ENCODE measurements at regions not wholly inside any gene's neighbourhood (a gene's known extent, or its start where the extent isn't known, plus 50 kb on each side); places are given as distances from the start of the nearest gene placed in this dataset.

DNA sequence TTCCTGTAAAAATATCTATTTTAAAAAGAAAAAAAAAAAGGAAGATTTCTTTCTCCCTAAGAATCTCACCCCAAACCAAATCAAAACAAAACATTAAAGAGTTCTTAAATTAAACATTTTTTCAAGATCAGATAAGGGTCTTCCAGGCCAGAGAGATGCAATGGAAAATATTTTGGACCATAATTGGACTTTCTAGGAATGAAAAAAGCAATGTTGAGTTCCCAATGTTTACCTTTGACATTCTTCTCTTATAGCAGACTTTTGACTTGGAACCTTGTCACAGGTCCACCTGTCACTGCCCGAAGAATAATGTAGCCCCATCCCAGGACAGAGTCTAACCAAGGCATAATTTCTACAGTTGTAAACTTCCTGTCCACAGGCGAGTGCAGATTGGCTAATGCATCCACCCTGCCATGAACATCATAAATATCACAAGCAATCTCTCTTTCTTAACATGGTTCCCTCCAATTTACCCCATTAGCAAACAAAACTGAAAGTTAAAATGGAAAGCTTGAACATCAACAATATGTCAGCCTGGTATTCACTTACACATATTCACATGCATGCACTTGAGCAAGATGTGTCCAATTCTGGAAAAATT lies 121.7 kb upstream of the ZNF366 start:
- DNase-seq (ENCODE audit: low read depth in 1 of 2, low spot score in 1 of 2), result no peak
- Histone ChIP-seq H3K9me3 (ENCODE audit: low read depth) (no peaks in the 10 kb centered on the region), H3K27me3 (no peaks in the 10 kb centered on the region), H3K36me3 (no peaks in the 10 kb centered on the region), H3K4me3 (no peak overlapping the region), H3K4me1 (ENCODE audit: low read depth) (peaks cover 11% of the 10 kb centered on the region), H3K27ac (no peak overlapping the region)
- TF ChIP-seq, protein P1, sequence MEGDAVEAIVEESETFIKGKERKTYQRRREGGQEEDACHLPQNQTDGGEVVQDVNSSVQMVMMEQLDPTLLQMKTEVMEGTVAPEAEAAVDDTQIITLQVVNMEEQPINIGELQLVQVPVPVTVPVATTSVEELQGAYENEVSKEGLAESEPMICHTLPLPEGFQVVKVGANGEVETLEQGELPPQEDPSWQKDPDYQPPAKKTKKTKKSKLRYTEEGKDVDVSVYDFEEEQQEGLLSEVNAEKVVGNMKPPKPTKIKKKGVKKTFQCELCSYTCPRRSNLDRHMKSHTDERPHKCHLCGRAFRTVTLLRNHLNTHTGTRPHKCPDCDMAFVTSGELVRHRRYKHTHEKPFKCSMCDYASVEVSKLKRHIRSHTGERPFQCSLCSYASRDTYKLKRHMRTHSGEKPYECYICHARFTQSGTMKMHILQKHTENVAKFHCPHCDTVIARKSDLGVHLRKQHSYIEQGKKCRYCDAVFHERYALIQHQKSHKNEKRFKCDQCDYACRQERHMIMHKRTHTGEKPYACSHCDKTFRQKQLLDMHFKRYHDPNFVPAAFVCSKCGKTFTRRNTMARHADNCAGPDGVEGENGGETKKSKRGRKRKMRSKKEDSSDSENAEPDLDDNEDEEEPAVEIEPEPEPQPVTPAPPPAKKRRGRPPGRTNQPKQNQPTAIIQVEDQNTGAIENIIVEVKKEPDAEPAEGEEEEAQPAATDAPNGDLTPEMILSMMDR (IDR thresholded peaks at IDR 0.05; ENCODE audit: low read depth, low read length), result no peak

DNA sequence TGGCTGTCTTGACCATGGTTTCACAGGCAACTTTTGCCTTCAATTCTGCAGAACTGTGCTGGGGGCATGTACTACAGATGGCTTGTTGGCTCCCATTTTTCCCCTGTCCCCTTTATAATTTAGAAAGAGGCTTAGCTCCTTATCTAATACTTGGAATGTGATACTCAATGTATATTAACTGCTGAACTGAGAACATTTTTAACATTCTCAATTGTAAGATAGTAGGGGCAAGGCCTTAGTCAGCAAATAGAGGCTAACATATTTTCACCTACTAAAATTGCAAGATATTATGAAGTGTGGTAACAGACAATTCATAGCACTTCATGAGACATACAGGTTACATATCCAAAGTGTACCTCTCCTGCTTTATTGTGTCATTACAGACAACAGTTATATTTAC lies 118.1 kb upstream of the ZNF366 start:
- Histone ChIP-seq H3K9me3 (ENCODE audit: low read depth) (no peaks in the 10 kb centered on the region), H3K27ac (no peak overlapping the region), H3K27me3 (no peaks in the 10 kb centered on the region), H3K4me3 (no peak overlapping the region), H3K36me3 (no peaks in the 10 kb centered on the region), H3K4me1 (ENCODE audit: low read depth) (peaks cover 9% of the 10 kb centered on the region)
- peak in 1 of 2 donors; percentile 34 for DNase-seq (ENCODE audit: low read depth in 1 of 2, low spot score in 1 of 2)
- TF ChIP-seq, protein P1 (IDR thresholded peaks at IDR 0.05; ENCODE audit: low read depth, low read length), result no peak

DNA sequence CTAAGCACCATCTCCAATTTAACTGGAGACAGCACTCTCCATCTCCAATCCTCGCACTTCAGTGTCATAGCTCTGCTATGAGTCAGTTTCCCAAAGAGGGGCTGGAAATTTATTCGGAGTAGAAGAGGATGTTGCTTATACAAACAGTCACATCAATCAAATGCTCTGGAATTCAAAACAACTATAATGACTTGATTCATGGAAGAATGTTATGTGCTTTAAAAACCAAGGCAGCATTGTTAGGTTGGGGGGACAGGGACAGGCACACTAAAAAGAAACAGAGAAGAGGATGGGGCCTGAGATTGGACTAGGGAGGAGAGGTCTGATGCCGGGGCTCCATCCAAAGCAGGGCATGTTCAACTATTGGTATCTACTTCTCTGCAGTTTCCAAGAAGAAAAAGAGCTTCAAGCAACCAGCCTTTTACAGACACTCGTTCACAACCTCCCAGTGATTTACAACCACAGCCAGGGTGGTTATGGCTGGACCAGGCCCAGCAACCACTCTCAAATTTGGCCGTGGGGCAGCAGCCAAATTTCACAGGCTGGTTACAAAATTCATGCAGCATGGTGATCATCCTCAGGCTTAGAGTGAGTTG lies 117.5 kb upstream of the ZNF366 start:
- peaks cover 9% of the 10 kb centered on the region for H3K4me1 ChIP-seq (ENCODE audit: low read depth)
- no peaks in the 10 kb centered on the region for H3K27me3 ChIP-seq
- TF ChIP-seq, protein P1 (IDR thresholded peaks at IDR 0.05; ENCODE audit: low read depth, low read length), result no peak
- H3K4me3 ChIP-seq, result no peak overlapping the region
- no peaks in the 10 kb centered on the region for H3K36me3 ChIP-seq
- no peak overlapping the region for H3K27ac ChIP-seq
- peak in 1 of 2 donors; percentile 60 for DNase-seq (ENCODE audit: low read depth in 1 of 2, low spot score in 1 of 2)
- H3K9me3 ChIP-seq (ENCODE audit: low read depth), result no peaks in the 10 kb centered on the region

DNA sequence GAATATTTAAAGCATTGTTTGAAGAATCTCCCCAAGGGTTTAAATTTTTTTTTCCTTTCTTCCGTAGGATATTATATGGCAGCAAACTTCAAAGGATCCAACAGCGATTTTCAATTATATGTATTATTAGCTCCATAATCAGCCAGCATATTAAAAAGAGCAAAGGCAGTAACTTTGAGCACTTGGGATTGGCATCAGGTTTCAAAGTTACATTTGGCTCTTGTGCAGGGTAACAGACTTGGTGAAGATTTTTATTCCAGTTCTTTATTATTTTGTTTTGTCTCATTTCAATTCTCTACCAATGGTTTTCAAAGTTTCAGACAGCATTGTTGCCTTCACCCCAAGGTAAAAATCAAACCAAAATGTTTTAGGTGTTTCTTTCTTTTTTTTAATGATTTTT lies 116.7 kb upstream of the ZNF366 start:
- Histone ChIP-seq H3K27ac (no peak overlapping the region), H3K36me3 (no peaks in the 10 kb centered on the region), H3K4me3 (no peak overlapping the region), H3K9me3 (ENCODE audit: low read depth) (no peaks in the 10 kb centered on the region), H3K27me3 (no peaks in the 10 kb centered on the region), H3K4me1 (ENCODE audit: low read depth) (peaks cover 9% of the 10 kb centered on the region)
- TF ChIP-seq, protein P1 (IDR thresholded peaks at IDR 0.05; ENCODE audit: low read depth, low read length), result no peak
- DNase-seq (ENCODE audit: low read depth in 1 of 2, low spot score in 1 of 2), result no peak

DNA sequence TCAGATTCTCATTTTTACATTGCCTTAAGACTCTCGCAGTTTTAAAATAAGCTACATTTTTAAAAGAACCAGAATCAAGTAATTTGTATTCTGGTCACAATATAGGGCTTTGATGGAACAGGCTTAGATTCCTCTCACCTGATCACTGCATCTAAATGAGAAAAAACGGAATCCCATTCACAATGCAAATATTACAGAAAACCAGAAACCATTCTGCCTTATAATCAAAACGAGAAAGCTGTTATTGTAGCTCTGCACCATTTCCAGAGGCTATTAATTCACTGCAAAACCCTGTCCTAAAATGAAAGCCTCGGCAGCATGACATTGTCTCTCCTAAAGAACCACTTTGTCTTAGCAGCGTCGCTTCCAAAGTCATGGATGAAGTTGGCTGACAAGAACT lies 116.1 kb upstream of the ZNF366 start:
- no peak for DNase-seq (ENCODE audit: low read depth in 1 of 2, low spot score in 1 of 2)
- no peaks in the 10 kb centered on the region for H3K9me3 ChIP-seq (ENCODE audit: low read depth)
- TF ChIP-seq, protein P1 (IDR thresholded peaks at IDR 0.05; ENCODE audit: low read depth, low read length), result no peak
- no peak overlapping the region for H3K4me3 ChIP-seq
- H3K27me3 ChIP-seq, result no peaks in the 10 kb centered on the region
- no peaks in the 10 kb centered on the region for H3K36me3 ChIP-seq
- peaks cover 9% of the 10 kb centered on the region for H3K4me1 ChIP-seq (ENCODE audit: low read depth)
- no peak overlapping the region for H3K27ac ChIP-seq

All from cardiac muscle cell (in vitro differentiated cells and primary cell).